ENCODE measurements at regions not wholly inside any gene's neighbourhood (a gene's known extent, or its start where the extent isn't known, plus 50 kb on each side); places are given as distances from the start of the nearest gene placed in this dataset.

DNA sequence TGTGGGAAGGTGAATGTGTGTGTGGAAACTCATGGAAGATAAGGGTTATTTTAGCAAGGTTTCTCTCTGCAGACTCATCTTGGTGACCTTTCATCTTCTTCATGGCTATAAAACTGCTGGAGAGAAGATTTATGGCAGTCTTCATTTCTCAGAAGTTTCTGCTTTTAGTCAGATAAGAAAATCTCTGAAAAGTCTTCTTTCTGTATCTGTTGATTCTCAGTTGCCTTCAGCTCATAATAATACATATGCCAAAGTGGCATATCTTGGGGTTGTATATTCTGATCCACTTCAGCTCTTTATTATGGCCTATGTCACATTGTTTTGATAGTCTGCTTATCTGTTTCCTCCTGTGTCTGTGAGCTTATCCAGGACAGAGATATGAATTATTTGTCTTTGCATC is 143.3 kb upstream of the TMTC4 start:
- TF ChIP-seq EZH2 (IDR thresholded peaks at IDR 0.05), result no peak
- TF ChIP-seq, protein P1, sequence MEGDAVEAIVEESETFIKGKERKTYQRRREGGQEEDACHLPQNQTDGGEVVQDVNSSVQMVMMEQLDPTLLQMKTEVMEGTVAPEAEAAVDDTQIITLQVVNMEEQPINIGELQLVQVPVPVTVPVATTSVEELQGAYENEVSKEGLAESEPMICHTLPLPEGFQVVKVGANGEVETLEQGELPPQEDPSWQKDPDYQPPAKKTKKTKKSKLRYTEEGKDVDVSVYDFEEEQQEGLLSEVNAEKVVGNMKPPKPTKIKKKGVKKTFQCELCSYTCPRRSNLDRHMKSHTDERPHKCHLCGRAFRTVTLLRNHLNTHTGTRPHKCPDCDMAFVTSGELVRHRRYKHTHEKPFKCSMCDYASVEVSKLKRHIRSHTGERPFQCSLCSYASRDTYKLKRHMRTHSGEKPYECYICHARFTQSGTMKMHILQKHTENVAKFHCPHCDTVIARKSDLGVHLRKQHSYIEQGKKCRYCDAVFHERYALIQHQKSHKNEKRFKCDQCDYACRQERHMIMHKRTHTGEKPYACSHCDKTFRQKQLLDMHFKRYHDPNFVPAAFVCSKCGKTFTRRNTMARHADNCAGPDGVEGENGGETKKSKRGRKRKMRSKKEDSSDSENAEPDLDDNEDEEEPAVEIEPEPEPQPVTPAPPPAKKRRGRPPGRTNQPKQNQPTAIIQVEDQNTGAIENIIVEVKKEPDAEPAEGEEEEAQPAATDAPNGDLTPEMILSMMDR (IDR thresholded peaks at IDR 0.05), result no peak
- TF ChIP-seq EZH2phosphoT487 (IDR thresholded peaks at IDR 0.05), result no peak
